HepG2 (cell line): ENCODE measurements at regions not wholly inside any gene's neighbourhood (a gene's known extent, or its start where the extent isn't known, plus 50 kb on each side); places are given as distances from the start of the nearest gene placed in this dataset.

Experiments
- ATF4 ChIP-seq, 2 experiments: fragments of 450-650 bp in 1 of 2; sonication (generic) in 1 of 2; formaldehyde crosslinking; IDR thresholded peaks; 2 replicates each; pipeline versions ENCODE4 v1.5.0 to v1.8.0; 2020 to 2022; ENCODE audit warnings: mild to moderate bottlenecking in 1 of 2, missing genetic modification reagents in 1 of 2
- DNMT1 ChIP-seq: sonication (generic); formaldehyde crosslinking; IDR thresholded peaks from 2 replicates; pipeline ENCODE4 v1.5.1; 2020; ENCODE audit warnings: mild to moderate bottlenecking, missing genetic modification reagents
- E2F2 ChIP-seq: sonication (generic); formaldehyde crosslinking; IDR thresholded peaks from 2 replicates; pipeline ENCODE4 v1.4.0; 2020; ENCODE audit warnings: missing genetic modification reagents, borderline replicate concordance
- FOXA1 ChIP-seq, 2 experiments: fragments of 450-650 bp in 1 of 2; sonication (generic) in 1 of 2; formaldehyde crosslinking in 1 of 2; IDR thresholded peaks; 2 replicates each; pipeline versions ENCODE4 v1.4.0 to v1.6.1; 2016 to 2020; ENCODE audit warnings: missing genetic modification reagents in 1 of 2
- HNF4G ChIP-seq, 2 experiments: sonication (generic) in 1 of 2; formaldehyde crosslinking in 1 of 2; IDR thresholded peaks; 2 replicates each; pipeline versions ENCODE4 v1.4.0 to v1.6.1; 2011 to 2020; ENCODE audit warnings: borderline replicate concordance in 2 of 2, low read depth in 2 of 2, mild to moderate bottlenecking in 2 of 2, low read length in 1 of 2, missing genetic modification reagents in 1 of 2, moderate library complexity in 1 of 2
- HNRNPK ChIP-seq: fragments of 200-400 bp; formaldehyde crosslinking; IDR thresholded peaks from 2 replicates; pipeline ENCODE4 v1.6.1; 2018; ENCODE audit warnings: low read length, low read depth, moderate library complexity, mild to moderate bottlenecking; ENCODE audit not compliant: poor library complexity, severe bottlenecking
- IKZF5 ChIP-seq: IDR thresholded peaks from 2 replicates; pipeline ENCODE4 v1.6.1; 2018; ENCODE audit warnings: missing genetic modification reagents, mild to moderate bottlenecking, missing compliant biosample characterization
- JARID2 ChIP-seq: sonication (generic); formaldehyde crosslinking; IDR thresholded peaks from 2 replicates; pipeline ENCODE4 v1.8.1; 2023; ENCODE audit warnings: missing genetic modification reagents, inconsistent platforms; ENCODE audit not compliant: insufficient replicate concordance
- MED1 ChIP-seq: sonication (generic); formaldehyde crosslinking; IDR thresholded peaks from 2 replicates; pipeline ENCODE4 v1.4.0; 2020; ENCODE audit warnings: missing genetic modification reagents
- MIXL1 ChIP-seq: IDR thresholded peaks from 2 replicates; pipeline ENCODE4 v1.6.1; 2016
- MXD1 ChIP-seq: sonication (generic); formaldehyde crosslinking; IDR thresholded peaks from 2 replicates; pipeline ENCODE4 v1.4.0; 2020; ENCODE audit warnings: mild to moderate bottlenecking, missing genetic modification reagents
- SALL1 ChIP-seq: sonication (generic); formaldehyde crosslinking; IDR thresholded peaks from 2 replicates; pipeline ENCODE4 v1.8.0; 2022; ENCODE audit warnings: mild to moderate bottlenecking, missing genetic modification reagents
- TBL1XR1 ChIP-seq: fragments of 150-350 bp; IDR thresholded peaks from 2 replicates; pipeline ENCODE4 v1.6.1; 2014; ENCODE audit warnings: borderline replicate concordance, low read length; ENCODE audit not compliant: partially characterized antibody
- TMF1 ChIP-seq: sonication (generic); formaldehyde crosslinking; IDR thresholded peaks from 2 replicates; pipeline ENCODE4 v1.8.1; 2022; ENCODE audit warnings: low read depth, missing genetic modification reagents
- ZNF205 ChIP-seq: IDR thresholded peaks from 2 replicates; pipeline ENCODE4 v1.6.1; 2018; ENCODE audit warnings: missing biosample characterization, missing genetic modification reagents
- ZNF33B ChIP-seq: sonication (generic); formaldehyde crosslinking; IDR thresholded peaks from 2 replicates; pipeline ENCODE4 v1.5.1; 2020; ENCODE audit warnings: mild to moderate bottlenecking, missing genetic modification reagents
- ZNF512B ChIP-seq: sonication (generic); formaldehyde crosslinking; IDR thresholded peaks from 2 replicates; pipeline ENCODE4 v1.5.1; 2020; ENCODE audit warnings: missing genetic modification reagents, mild to moderate bottlenecking, borderline replicate concordance
- ZNF841 ChIP-seq: sonication (generic); formaldehyde crosslinking; IDR thresholded peaks from 2 replicates; pipeline ENCODE4 v1.8.1; 2023; ENCODE audit warnings: missing genetic modification reagents, borderline replicate concordance

GRCh38 chr6:167238694-167239467, 52.2 kb upstream of the UNC93A start (continued):
- TF ChIP-seq HNF4G (IDR thresholded peaks at IDR 0.05; ENCODE audit: borderline replicate concordance, low read depth, low read length) (peak; percentile 81), HNF4G (CRISPR knock-in tag; IDR thresholded peaks at IDR 0.05; ENCODE audit: borderline replicate concordance, low read depth) (peak; percentile 69; the same call in 1 of the 2 replicates), TMF1 (CRISPR knock-in tag) (peak; percentile 65; the same call in 1 of the 2 replicates), TBL1XR1 (no peak), DNMT1 (CRISPR knock-in tag) (no peak), MIXL1 (CRISPR knock-in tag) (peak; percentile 80), ZNF512B (CRISPR knock-in tag) (no peak), FOXA1 (IDR thresholded peaks at IDR 0.05) (no peak), FOXA1 (CRISPR knock-in tag; IDR thresholded peaks at IDR 0.05) (peak; percentile 74), HNRNPK (no peak), E2F2 (CRISPR knock-in tag) (no peak), ZNF841 (CRISPR knock-in tag) (no peak), IKZF5 (no peak), MED1 (CRISPR knock-in tag) (peak; percentile 77), ZNF205 (CRISPR knock-in tag) (no peak), JARID2 (CRISPR knock-in tag) (no peak), SALL1 (CRISPR knock-in tag) (peak; percentile 78), ZNF33B (CRISPR knock-in tag) (0 out of 2 replicates have a peak, but pooled peaks have one; percentile 4), MXD1 (CRISPR knock-in tag) (no peak), ATF4 (CRISPR knock-in tag; IDR thresholded peaks at IDR 0.05) (0 out of 4 replicates have a peak, but pooled peaks of 1 of the 2 experiments have one; percentile 43)
